Astrocyte of the spinal cord (primary cell): ENCODE measurements at regions not wholly inside any gene's neighbourhood (a gene's known extent, or its start where the extent isn't known, plus 50 kb on each side); places are given as distances from the start of the nearest gene placed in this dataset.

Experiments used
- DNase-seq: peaks from one replicate; pipeline ENCODE4 v3.0.0; 2011; ENCODE audit warnings: low read depth, low spot score
- H3K4me3 ChIP-seq: 2 replicates; pipeline ENCODE4 v1.5.1; 2011; ENCODE audit warnings: low read depth, mild to moderate bottlenecking, low read length, moderate library complexity
- CTCF ChIP-seq: IDR thresholded peaks from 2 replicates; pipeline ENCODE4 v1.5.1; 2012; ENCODE audit warnings: low read depth, mild to moderate bottlenecking, low read length, inconsistent platforms
- in situ Hi-C: cut with HindIII; loops from 2 replicates; pipeline ENCODE4 v1.10.0; 2017; ENCODE audit warnings: low sequenced_read_pairs

GRCh38 chr4:12296366-12296765, 867.7 kb upstream of the HS3ST1 start:
- in situ Hi-C loops: no loop called here
- no peak for DNase-seq
- H3K4me3 ChIP-seq: no peak overlapping the region
- no peak for TF ChIP-seq CTCF

- DNase-seq: no peak
- in situ Hi-C loops: no loop called here
- no peak overlapping the region for H3K4me3 ChIP-seq
- TF ChIP-seq CTCF: no peak
Measured at GRCh38 chr4:12293906-12294525, 865.3 kb upstream of the HS3ST1 start.

- no peak for TF ChIP-seq CTCF
Measured at GRCh38 chr4:12286351-12286750, 857.7 kb upstream of the HS3ST1 start.

GRCh38 chr4:12270546-12270945, 841.9 kb upstream of the HS3ST1 start:
- no peak overlapping the region for H3K4me3 ChIP-seq
- in situ Hi-C loops: no loop called here
- no peak for DNase-seq
- TF ChIP-seq CTCF: no peak

More at GRCh38 chr4:12286351-12286750, 857.7 kb upstream of the HS3ST1 start:
- no peak for DNase-seq
- no peak overlapping the region for H3K4me3 ChIP-seq
- in situ Hi-C loops: no loop called here

GRCh38 chr4:12265554-12265953, 836.9 kb upstream of the HS3ST1 start:
- no peak for DNase-seq
- no peak for TF ChIP-seq CTCF
- in situ Hi-C loops: no loop called here
- no peak overlapping the region for H3K4me3 ChIP-seq

- H3K4me3 ChIP-seq: no peak overlapping the region
- in situ Hi-C loops: no loop called here
- no peak for TF ChIP-seq CTCF
- DNase-seq: no peak
Measured at GRCh38 chr4:12260453-12260852, 831.8 kb upstream of the HS3ST1 start.
